ENCODE measurements at regions not wholly inside any gene's neighbourhood (a gene's known extent, or its start where the extent isn't known, plus 50 kb on each side); places are given as distances from the start of the nearest gene placed in this dataset.

GRCh38 chr2:220619525-220620220 is 952.4 kb downstream of the EPHA4 start:
- H3K36me3 Mint-ChIP-seq (ENCODE audit: low read depth), result no peaks in the 10 kb centered on the region
- no peak for ATAC-seq (ENCODE audit: low read depth)
- no peaks in the 10 kb centered on the region for H3K9me3 Mint-ChIP-seq
- DNase-seq, result no peak
- ChIA-PET CTCF (no interaction called here), POLR2A (no interaction called here)
- no peak for TF ChIP-seq CTCF (IDR thresholded peaks at IDR 0.05)
- H3K27me3 Mint-ChIP-seq, result peaks cover 3% of the 10 kb centered on the region
- no peak overlapping the region for H3K27ac Mint-ChIP-seq
- H3K4me3 Mint-ChIP-seq, result no peak overlapping the region
- intact Hi-C loops (cut with micrococcal nuclease), result no loop called here
- H3K4me1 Mint-ChIP-seq, result no peaks in the 10 kb centered on the region

GRCh38 chr2:220626603-220627002 is 945.5 kb downstream of the EPHA4 start:
- Mint-ChIP-seq H3K4me3 (no peak overlapping the region), H3K27me3 (no peaks in the 10 kb centered on the region), H3K27ac (no peak overlapping the region), H3K36me3 (ENCODE audit: low read depth) (no peaks in the 10 kb centered on the region), H3K9me3 (no peaks in the 10 kb centered on the region), H3K4me1 (no peaks in the 10 kb centered on the region)
- intact Hi-C loops (cut with micrococcal nuclease), result no loop called here
- TF ChIP-seq CTCF (IDR thresholded peaks at IDR 0.05), result no peak
- POLR2A ChIA-PET, result no interaction called here
- DNase-seq (no peak), ATAC-seq (ENCODE audit: low read depth) (no peak)
- CTCF ChIA-PET, result no interaction called here

GRCh38 chr2:220628252-220628651 is 943.9 kb downstream of the EPHA4 start:
- Mint-ChIP-seq H3K4me3 (no peak overlapping the region), H3K36me3 (ENCODE audit: low read depth) (no peaks in the 10 kb centered on the region), H3K4me1 (no peaks in the 10 kb centered on the region), H3K27me3 (no peaks in the 10 kb centered on the region), H3K27ac (no peak overlapping the region), H3K9me3 (no peaks in the 10 kb centered on the region)
- ChIA-PET POLR2A (no interaction called here), CTCF (no interaction called here)
- intact Hi-C loops (cut with micrococcal nuclease), result no loop called here
- no peak for TF ChIP-seq CTCF (IDR thresholded peaks at IDR 0.05)
- ATAC-seq (ENCODE audit: low read depth) (no peak), DNase-seq (no peak)

GRCh38 chr2:220641137-220641536 is 931.0 kb downstream of the EPHA4 start:
- ChIA-PET CTCF (no interaction called here), POLR2A (no interaction called here)
- no peak overlapping the region for H3K27ac Mint-ChIP-seq
- H3K4me1 Mint-ChIP-seq, result no peaks in the 10 kb centered on the region
- intact Hi-C loops (cut with micrococcal nuclease), result no loop called here
- H3K9me3 Mint-ChIP-seq, result no peaks in the 10 kb centered on the region
- TF ChIP-seq CTCF (IDR thresholded peaks at IDR 0.05), result no peak
- DNase-seq (no peak), ATAC-seq (ENCODE audit: low read depth) (no peak)
- no peaks in the 10 kb centered on the region for H3K36me3 Mint-ChIP-seq (ENCODE audit: low read depth)
- H3K4me3 Mint-ChIP-seq, result no peak overlapping the region
- H3K27me3 Mint-ChIP-seq, result peaks cover 2% of the 10 kb centered on the region

GRCh38 chr2:220646424-220646823 is 925.7 kb downstream of the EPHA4 start:
- intact Hi-C loops (cut with micrococcal nuclease), result no loop called here
- H3K4me1 Mint-ChIP-seq, result no peaks in the 10 kb centered on the region
- no peak overlapping the region for H3K4me3 Mint-ChIP-seq
- CTCF ChIA-PET, result no interaction called here
- POLR2A ChIA-PET, result no interaction called here
- ATAC-seq (ENCODE audit: low read depth) (no peak), DNase-seq (no peak)
- H3K9me3 Mint-ChIP-seq, result no peaks in the 10 kb centered on the region
- no peaks in the 10 kb centered on the region for H3K36me3 Mint-ChIP-seq (ENCODE audit: low read depth)
- TF ChIP-seq CTCF (IDR thresholded peaks at IDR 0.05), result no peak
- H3K27ac Mint-ChIP-seq, result no peak overlapping the region
- H3K27me3 Mint-ChIP-seq, result peaks cover 5% of the 10 kb centered on the region
